ENCODE measurements at regions not wholly inside any gene's neighbourhood (a gene's known extent, or its start where the extent isn't known, plus 50 kb on each side); places are given as distances from the start of the nearest gene placed in this dataset.

DNA sequence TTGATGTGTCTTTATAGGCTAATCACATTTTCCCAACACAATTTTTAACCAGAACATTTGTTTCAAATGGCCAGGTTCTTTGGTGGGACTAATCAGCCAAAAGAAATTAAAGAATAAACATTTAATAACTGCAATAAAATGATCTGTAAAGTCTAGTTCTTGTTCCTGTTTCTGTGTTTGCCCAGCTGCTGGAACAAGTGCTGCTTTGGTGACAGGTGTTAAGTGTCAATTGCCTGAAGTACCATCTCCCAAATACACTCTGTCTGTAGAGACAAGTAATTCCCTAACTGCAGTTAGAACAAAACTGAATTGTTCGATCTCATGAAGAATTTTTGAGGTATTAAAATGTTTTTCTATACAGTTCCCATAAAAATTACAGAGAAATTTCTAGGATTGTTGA, 402.3 kb upstream of the CHD1 start:
- TF ChIP-seq, protein P1, sequence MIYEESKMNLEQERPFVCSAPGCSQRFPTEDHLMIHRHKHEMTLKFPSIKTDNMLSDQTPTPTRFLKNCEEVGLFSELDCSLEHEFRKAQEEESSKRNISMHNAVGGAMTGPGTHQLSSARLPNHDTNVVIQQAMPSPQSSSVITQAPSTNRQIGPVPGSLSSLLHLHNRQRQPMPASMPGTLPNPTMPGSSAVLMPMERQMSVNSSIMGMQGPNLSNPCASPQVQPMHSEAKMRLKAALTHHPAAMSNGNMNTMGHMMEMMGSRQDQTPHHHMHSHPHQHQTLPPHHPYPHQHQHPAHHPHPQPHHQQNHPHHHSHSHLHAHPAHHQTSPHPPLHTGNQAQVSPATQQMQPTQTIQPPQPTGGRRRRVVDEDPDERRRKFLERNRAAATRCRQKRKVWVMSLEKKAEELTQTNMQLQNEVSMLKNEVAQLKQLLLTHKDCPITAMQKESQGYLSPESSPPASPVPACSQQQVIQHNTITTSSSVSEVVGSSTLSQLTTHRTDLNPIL (CRISPR knock-in tag; IDR thresholded peaks at IDR 0.05; ENCODE audit: low read depth), result no peak
- TF ChIP-seq ZNF565 (CRISPR knock-in tag; conservative IDR thresholded peaks at IDR 0.05; ENCODE audit: low read depth), result no peak
- TF ChIP-seq, protein P2, sequence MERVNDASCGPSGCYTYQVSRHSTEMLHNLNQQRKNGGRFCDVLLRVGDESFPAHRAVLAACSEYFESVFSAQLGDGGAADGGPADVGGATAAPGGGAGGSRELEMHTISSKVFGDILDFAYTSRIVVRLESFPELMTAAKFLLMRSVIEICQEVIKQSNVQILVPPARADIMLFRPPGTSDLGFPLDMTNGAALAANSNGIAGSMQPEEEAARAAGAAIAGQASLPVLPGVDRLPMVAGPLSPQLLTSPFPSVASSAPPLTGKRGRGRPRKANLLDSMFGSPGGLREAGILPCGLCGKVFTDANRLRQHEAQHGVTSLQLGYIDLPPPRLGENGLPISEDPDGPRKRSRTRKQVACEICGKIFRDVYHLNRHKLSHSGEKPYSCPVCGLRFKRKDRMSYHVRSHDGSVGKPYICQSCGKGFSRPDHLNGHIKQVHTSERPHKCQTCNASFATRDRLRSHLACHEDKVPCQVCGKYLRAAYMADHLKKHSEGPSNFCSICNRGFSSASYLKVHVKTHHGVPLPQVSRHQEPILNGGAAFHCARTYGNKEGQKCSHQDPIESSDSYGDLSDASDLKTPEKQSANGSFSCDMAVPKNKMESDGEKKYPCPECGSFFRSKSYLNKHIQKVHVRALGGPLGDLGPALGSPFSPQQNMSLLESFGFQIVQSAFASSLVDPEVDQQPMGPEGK (CRISPR knock-in tag; IDR thresholded peaks at IDR 0.05; ENCODE audit: borderline replicate concordance), result no peak
- TF ChIP-seq BACH2 (CRISPR knock-in tag; IDR thresholded peaks at IDR 0.05; ENCODE audit: borderline replicate concordance), result no peak
- no peak for TF ChIP-seq ZFP3 (CRISPR knock-in tag; IDR thresholded peaks at IDR 0.05)
- no peak for TF ChIP-seq ESRRG (CRISPR knock-in tag; IDR thresholded peaks at IDR 0.05)
- no peak for TF ChIP-seq ZFP30 (CRISPR knock-in tag; IDR thresholded peaks at IDR 0.05)
- no peak for TF ChIP-seq ZNF70 (CRISPR knock-in tag; IDR thresholded peaks at IDR 0.05)
- ATAC-seq, result no peak

DNA sequence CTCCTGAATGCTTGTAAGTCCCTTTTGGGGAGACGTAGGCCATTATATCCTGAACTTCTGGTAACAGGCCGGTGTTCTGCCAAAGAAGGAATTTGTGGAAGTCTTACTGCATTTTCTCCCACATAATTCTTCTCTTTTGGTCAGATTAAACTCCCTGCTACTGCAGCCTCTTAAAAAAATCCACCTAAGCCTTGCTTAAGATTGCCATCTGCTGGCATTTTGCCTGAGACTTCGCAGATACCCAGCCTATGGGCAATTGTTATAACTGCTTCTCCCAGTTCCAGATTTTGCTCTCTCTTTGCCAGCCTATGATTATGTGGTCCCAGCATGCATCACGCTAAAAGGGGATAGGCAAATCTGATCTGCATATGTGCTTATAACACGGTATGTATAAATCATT, 391.6 kb upstream of the CHD1 start:
- no peak for TF ChIP-seq OSR1 (CRISPR knock-in tag; IDR thresholded peaks at IDR 0.05)
- no peak for ATAC-seq

DNA sequence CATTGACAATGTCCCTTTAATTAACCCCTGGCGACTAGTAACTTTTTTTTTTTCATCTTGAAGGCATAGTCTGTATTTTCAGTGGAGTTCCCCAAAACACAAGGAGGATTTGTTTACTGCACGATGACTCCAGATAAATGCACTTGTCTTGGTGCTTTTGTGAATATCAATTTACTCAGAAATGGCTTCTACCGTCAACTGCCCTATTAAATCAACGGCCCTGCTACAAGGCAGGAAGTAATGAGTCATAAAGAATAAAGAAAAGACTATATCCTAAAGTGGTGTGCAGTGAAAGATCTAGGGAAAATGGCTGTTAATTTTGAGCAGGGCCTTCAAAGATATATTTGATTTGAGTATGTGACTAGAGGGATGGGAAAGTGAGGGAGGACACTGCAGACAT, 388.3 kb upstream of the CHD1 start:
- no peak for ATAC-seq
- TF ChIP-seq ZNF8 (CRISPR knock-in tag; IDR thresholded peaks at IDR 0.05) (no peak), ZNF565 (CRISPR knock-in tag; conservative IDR thresholded peaks at IDR 0.05; ENCODE audit: low read depth) (no peak), CSDC2 (CRISPR knock-in tag; IDR thresholded peaks at IDR 0.05) (no peak), SNAI2 (CRISPR knock-in tag; IDR thresholded peaks at IDR 0.05) (no peak), BACH2 (CRISPR knock-in tag; IDR thresholded peaks at IDR 0.05; ENCODE audit: borderline replicate concordance) (no peak), ESRRG (CRISPR knock-in tag; IDR thresholded peaks at IDR 0.05) (no peak)
- TF ChIP-seq, protein P1 (CRISPR knock-in tag; IDR thresholded peaks at IDR 0.05; ENCODE audit: low read depth), result no peak
- TF ChIP-seq, protein P3, sequence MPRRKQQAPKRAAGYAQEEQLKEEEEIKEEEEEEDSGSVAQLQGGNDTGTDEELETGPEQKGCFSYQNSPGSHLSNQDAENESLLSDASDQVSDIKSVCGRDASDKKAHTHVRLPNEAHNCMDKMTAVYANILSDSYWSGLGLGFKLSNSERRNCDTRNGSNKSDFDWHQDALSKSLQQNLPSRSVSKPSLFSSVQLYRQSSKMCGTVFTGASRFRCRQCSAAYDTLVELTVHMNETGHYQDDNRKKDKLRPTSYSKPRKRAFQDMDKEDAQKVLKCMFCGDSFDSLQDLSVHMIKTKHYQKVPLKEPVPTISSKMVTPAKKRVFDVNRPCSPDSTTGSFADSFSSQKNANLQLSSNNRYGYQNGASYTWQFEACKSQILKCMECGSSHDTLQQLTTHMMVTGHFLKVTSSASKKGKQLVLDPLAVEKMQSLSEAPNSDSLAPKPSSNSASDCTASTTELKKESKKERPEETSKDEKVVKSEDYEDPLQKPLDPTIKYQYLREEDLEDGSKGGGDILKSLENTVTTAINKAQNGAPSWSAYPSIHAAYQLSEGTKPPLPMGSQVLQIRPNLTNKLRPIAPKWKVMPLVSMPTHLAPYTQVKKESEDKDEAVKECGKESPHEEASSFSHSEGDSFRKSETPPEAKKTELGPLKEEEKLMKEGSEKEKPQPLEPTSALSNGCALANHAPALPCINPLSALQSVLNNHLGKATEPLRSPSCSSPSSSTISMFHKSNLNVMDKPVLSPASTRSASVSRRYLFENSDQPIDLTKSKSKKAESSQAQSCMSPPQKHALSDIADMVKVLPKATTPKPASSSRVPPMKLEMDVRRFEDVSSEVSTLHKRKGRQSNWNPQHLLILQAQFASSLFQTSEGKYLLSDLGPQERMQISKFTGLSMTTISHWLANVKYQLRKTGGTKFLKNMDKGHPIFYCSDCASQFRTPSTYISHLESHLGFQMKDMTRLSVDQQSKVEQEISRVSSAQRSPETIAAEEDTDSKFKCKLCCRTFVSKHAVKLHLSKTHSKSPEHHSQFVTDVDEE (CRISPR knock-in tag; IDR thresholded peaks at IDR 0.05), result no peak

DNA sequence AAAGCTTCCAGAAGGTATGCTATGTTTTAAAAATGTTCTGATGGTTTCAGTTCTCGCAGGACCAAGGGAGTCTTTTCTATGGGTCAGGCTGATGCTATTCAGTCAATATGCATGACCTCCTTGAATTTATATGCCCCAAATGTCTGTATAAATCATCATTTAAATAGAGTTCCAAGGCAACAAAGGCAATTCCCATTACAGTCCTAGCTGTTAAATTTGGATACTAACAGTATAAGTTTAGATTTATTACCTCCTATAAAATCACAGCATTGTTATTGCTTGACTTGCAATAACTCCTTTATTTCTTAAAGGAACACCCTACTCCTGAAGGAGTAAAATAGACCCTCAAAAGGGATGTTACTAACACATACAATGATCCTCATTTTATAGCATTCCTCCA, 387.7 kb upstream of the CHD1 start:
- ATAC-seq, result no peak
- no peak for TF ChIP-seq TCF4 (CRISPR knock-in tag; IDR thresholded peaks at IDR 0.05; ENCODE audit: borderline replicate concordance)
- no peak for TF ChIP-seq OSR1 (CRISPR knock-in tag; IDR thresholded peaks at IDR 0.05)
- no peak for TF ChIP-seq TOX (CRISPR knock-in tag; IDR thresholded peaks at IDR 0.05; ENCODE audit: borderline replicate concordance)

DNA sequence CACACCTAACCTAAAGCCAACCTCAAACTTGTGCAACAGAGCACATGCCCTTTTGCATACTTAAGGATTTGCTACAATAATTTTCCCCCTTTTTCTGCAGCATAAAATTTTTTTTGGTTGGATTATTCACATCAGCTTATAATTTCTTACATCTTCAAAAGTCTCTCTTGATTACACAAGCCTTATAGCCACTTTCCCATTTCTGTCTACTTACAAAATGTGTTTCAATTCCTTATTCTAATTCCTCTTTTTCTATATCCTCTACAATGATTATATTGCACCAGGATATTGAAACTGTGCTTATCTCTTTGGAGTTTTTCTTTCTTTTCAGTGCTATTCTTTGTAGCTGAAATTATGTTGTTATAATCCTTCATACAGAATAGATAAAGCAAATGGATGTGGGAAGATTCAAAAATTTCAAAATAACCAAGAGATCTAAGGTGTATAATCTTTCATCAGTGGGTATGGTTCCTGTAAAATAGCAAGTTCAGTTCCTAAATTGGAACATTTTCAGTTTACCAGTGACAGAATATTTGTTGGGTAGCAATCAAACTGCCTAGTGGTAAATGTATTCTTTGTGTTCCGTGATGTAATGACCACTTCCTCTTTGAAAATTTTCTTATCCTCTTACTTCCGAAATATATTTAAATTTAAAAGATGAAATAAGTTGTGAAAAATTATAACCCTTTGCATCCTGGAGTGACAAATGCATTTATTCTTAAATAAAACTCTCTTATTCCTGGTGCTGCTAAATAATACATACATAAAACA, 386.8 kb upstream of the CHD1 start:
- no peak for ATAC-seq
- TF ChIP-seq PPARA (CRISPR knock-in tag; IDR thresholded peaks at IDR 0.05; ENCODE audit: borderline replicate concordance) (no peak), CSDC2 (CRISPR knock-in tag; IDR thresholded peaks at IDR 0.05) (no peak), OSR1 (CRISPR knock-in tag; IDR thresholded peaks at IDR 0.05) (no peak), ZNF565 (CRISPR knock-in tag; conservative IDR thresholded peaks at IDR 0.05; ENCODE audit: low read depth) (no peak), ZC3H10 (CRISPR knock-in tag; IDR thresholded peaks at IDR 0.05) (no peak), BACH2 (CRISPR knock-in tag; IDR thresholded peaks at IDR 0.05; ENCODE audit: borderline replicate concordance) (no peak), TCF4 (CRISPR knock-in tag; IDR thresholded peaks at IDR 0.05; ENCODE audit: borderline replicate concordance) (no peak), ISL1 (CRISPR knock-in tag; IDR thresholded peaks at IDR 0.05) (no peak), SNAI2 (CRISPR knock-in tag; IDR thresholded peaks at IDR 0.05) (no peak), TOX (CRISPR knock-in tag; IDR thresholded peaks at IDR 0.05; ENCODE audit: borderline replicate concordance) (no peak), GLIS3 (CRISPR knock-in tag; IDR thresholded peaks at IDR 0.05) (no peak)
- TF ChIP-seq, protein P4, sequence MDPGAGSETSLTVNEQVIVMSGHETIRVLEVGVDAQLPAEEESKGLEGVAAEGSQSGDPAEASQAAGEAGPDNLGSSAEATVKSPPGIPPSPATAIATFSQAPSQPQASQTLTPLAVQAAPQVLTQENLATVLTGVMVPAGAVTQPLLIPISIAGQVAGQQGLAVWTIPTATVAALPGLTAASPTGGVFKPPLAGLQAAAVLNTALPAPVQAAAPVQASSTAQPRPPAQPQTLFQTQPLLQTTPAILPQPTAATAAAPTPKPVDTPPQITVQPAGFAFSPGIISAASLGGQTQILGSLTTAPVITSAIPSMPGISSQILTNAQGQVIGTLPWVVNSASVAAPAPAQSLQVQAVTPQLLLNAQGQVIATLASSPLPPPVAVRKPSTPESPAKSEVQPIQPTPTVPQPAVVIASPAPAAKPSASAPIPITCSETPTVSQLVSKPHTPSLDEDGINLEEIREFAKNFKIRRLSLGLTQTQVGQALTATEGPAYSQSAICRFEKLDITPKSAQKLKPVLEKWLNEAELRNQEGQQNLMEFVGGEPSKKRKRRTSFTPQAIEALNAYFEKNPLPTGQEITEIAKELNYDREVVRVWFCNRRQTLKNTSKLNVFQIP (CRISPR knock-in tag; IDR thresholded peaks at IDR 0.05; ENCODE audit: borderline replicate concordance, low read depth), result no peak
- TF ChIP-seq, protein P3 (CRISPR knock-in tag; IDR thresholded peaks at IDR 0.05), result no peak

All from SK-N-SH treated with all-trans-retinoic acid at 6 μM for 48 hours (cell line).